ENCODE measurements at regions not wholly inside any gene's neighbourhood (a gene's known extent, or its start where the extent isn't known, plus 50 kb on each side); places are given as distances from the start of the nearest gene placed in this dataset.

GRCh38 chr7:42457663-42458062 is 220.7 kb upstream of the GLI3 start:
- no peak overlapping the region for H3K4me3 ChIP-seq (replicated peaks in 1 of 2; ENCODE audit: low read depth in 2 of 2, low read length in 2 of 2)
- TF ChIP-seq CTCF (IDR thresholded peaks at IDR 0.05; ENCODE audit: low read depth, low read length) = no peak
- DNase-seq (ENCODE audit: low read depth in 2 of 2) = no peak

- TF ChIP-seq CTCF (IDR thresholded peaks at IDR 0.05; ENCODE audit: low read depth, low read length) = no peak
- peak in 1 of 2 donors; percentile 14 for DNase-seq (ENCODE audit: low read depth in 2 of 2)
- no peak overlapping the region for H3K4me3 ChIP-seq (replicated peaks in 1 of 2; ENCODE audit: low read depth in 2 of 2, low read length in 2 of 2)
Measured at GRCh38 chr7:42456756-42457276, 219.8 kb upstream of the GLI3 start.

- H3K4me3 ChIP-seq (replicated peaks in 1 of 2; ENCODE audit: low read depth in 2 of 2, low read length in 2 of 2) = no peak overlapping the region
- no peak for TF ChIP-seq CTCF (IDR thresholded peaks at IDR 0.05; ENCODE audit: low read depth, low read length)
- DNase-seq (ENCODE audit: low read depth in 2 of 2) = no peak
Measured at GRCh38 chr7:42456267-42456666, 219.3 kb upstream of the GLI3 start.

GRCh38 chr7:42453931-42454361 is 216.9 kb upstream of the GLI3 start:
- DNase-seq (ENCODE audit: low read depth in 2 of 2) = no peak
- TF ChIP-seq CTCF (IDR thresholded peaks at IDR 0.05; ENCODE audit: low read depth, low read length) = no peak

GRCh38 chr7:42452356-42452755 is 215.3 kb upstream of the GLI3 start:
- DNase-seq (ENCODE audit: low read depth in 2 of 2) = no peak
- no peak for TF ChIP-seq CTCF (IDR thresholded peaks at IDR 0.05; ENCODE audit: low read depth, low read length)
- H3K4me3 ChIP-seq (replicated peaks in 1 of 2; ENCODE audit: low read depth in 2 of 2, low read length in 2 of 2) = no peak overlapping the region

More at GRCh38 chr7:42453931-42454361, 216.9 kb upstream of the GLI3 start:
- no peak overlapping the region for H3K4me3 ChIP-seq (replicated peaks in 1 of 2; ENCODE audit: low read depth in 2 of 2, low read length in 2 of 2)

- no peak for DNase-seq (ENCODE audit: low read depth in 2 of 2)
- no peak overlapping the region for H3K4me3 ChIP-seq (replicated peaks in 1 of 2; ENCODE audit: low read depth in 2 of 2, low read length in 2 of 2)
- no peak for TF ChIP-seq CTCF (IDR thresholded peaks at IDR 0.05; ENCODE audit: low read depth, low read length)
Measured at GRCh38 chr7:42449431-42449830, 212.4 kb upstream of the GLI3 start.

GRCh38 chr7:42448901-42449300 is 211.9 kb upstream of the GLI3 start:
- TF ChIP-seq CTCF (IDR thresholded peaks at IDR 0.05; ENCODE audit: low read depth, low read length) = no peak
- DNase-seq (ENCODE audit: low read depth in 2 of 2) = peak in 1 of 2 donors; percentile 11
- H3K4me3 ChIP-seq (replicated peaks in 1 of 2; ENCODE audit: low read depth in 2 of 2, low read length in 2 of 2) = no peak overlapping the region
